Loucy (cell line): ENCODE measurements at regions not wholly inside any gene's neighbourhood (a gene's known extent, or its start where the extent isn't known, plus 50 kb on each side); places are given as distances from the start of the nearest gene placed in this dataset.

Experiments
- EZH2phosphoT487 ChIP-seq: fragments of 200-600 bp; IDR thresholded peaks from 2 replicates; pipeline ENCODE4 v1.6.1; 2018; ENCODE audit warnings: antibody characterized with exemption, mild to moderate bottlenecking, moderate library complexity, borderline replicate concordance
- TF ChIP-seq, protein P1 (sequence below): fragments of 200-600 bp; sonication (generic); conservative IDR thresholded peaks from 2 replicates; pipeline ENCODE4 v1.5.1; 2014; ENCODE audit warnings: mild to moderate bottlenecking, antibody characterized with exemption, low read length

GRCh38 chr16:59327894-59328293 is 593.8 kb upstream of the GOT2 start:
- TF ChIP-seq, protein P1, sequence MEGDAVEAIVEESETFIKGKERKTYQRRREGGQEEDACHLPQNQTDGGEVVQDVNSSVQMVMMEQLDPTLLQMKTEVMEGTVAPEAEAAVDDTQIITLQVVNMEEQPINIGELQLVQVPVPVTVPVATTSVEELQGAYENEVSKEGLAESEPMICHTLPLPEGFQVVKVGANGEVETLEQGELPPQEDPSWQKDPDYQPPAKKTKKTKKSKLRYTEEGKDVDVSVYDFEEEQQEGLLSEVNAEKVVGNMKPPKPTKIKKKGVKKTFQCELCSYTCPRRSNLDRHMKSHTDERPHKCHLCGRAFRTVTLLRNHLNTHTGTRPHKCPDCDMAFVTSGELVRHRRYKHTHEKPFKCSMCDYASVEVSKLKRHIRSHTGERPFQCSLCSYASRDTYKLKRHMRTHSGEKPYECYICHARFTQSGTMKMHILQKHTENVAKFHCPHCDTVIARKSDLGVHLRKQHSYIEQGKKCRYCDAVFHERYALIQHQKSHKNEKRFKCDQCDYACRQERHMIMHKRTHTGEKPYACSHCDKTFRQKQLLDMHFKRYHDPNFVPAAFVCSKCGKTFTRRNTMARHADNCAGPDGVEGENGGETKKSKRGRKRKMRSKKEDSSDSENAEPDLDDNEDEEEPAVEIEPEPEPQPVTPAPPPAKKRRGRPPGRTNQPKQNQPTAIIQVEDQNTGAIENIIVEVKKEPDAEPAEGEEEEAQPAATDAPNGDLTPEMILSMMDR: no peak
- TF ChIP-seq EZH2phosphoT487: no peak
